Hematopoietic multipotent progenitor cell treated with erythropoietin and hydrocortisone succinate and interleukin-3 and kit ligand, for 4 days (in vitro differentiated cells): ENCODE measurements at regions not wholly inside any gene's neighbourhood (a gene's known extent, or its start where the extent isn't known, plus 50 kb on each side); places are given as distances from the start of the nearest gene placed in this dataset.
"Not testable (repeated sequence)": the region's sequence is repeated elsewhere in the genome, so short reads cannot be mapped to it uniquely, and the experiment has no call there.

ENCODE experiments used
- DNase-seq: peaks from one replicate; pipeline ENCODE4 v3.0.0-alpha.2; 2015

DNA sequence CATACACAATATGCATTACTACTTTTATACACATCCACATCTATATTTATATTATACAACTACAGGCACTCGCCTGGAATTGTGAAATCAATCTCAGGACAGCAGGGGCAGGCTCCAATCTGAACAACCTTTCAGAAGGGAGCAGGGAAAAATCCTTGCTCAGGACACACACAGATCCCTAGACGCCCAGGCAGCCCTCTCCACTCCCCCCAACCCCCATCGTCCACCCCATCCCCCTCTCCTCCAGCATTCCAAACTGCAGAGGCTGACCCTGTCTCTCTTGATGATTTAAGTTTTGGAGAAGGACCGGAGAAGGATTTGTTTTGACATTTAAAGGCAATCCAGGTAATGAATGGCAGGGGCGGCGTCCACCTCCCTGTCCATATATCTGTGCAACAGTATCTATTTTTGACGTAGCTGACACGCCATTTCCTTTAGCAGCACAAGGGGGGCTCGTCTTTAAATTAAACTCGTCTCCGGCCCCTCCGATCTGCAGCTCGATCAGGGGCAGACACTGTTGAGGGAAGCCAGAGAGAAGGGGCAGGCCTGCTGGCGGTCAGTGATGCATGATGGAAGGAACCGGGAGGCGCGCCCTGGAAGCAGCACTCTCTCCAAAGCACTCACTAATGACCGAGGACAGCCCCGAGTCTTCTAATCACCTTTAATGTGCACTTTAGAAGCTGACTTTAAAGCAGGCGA, 95.0 kb upstream of the TBX5 start:
- DNase-seq: no peak

GRCh38 chr12:114500131-114500530, 94.2 kb upstream of the TBX5 start:
- DNase-seq: no peak

DNA sequence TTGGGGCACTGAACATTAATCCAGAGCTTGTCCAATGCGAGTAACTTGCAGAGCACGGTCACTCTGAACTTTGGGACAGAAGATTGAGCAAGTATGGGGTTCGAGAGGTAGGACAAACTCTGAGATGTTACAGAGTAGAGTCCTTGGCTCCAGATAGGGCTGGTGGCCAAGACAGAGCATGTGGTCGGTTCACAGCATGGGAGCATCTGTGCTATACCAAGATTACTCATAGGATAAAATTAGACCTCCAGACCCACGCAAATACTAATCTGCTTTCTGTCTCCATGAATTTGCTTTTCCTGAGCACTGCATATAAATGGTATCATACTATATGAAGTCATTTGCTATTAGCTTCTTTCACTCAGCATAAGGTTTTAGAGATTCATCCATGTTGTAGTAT, 93.4 kb upstream of the TBX5 start:
- DNase-seq: no peak

DNA sequence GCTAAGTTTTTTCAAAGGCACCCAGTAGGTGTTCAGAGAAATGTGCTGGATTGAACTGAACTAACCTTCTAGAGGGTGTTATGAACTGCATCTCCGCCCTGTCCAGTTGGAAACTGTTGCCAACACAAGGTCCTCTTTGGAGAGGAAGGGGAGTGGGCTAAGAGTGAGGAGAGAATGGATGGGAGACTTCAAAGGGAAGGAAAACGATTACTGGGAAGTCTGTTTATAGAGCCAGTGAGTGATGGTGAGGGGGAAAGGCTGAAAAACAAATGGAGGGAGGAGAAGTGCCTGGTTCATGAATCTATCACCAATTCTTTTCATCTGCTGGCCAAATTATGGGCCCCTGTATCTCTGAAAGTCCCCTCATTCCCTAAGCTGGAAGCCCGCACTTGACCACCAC, 86.0 kb upstream of the TBX5 start:
- DNase-seq: no peak

- not testable (repeated sequence) for DNase-seq
These were observed 79.0 kb upstream of the TBX5 start for GRCh38 chr12:114484822-114485459.

- DNase-seq: no peak
These were observed 78.1 kb upstream of the TBX5 start for GRCh38 chr12:114483996-114484395.

- DNase-seq: no peak
These were observed 75.2 kb upstream of the TBX5 start for GRCh38 chr12:114481200-114481535.

DNA sequence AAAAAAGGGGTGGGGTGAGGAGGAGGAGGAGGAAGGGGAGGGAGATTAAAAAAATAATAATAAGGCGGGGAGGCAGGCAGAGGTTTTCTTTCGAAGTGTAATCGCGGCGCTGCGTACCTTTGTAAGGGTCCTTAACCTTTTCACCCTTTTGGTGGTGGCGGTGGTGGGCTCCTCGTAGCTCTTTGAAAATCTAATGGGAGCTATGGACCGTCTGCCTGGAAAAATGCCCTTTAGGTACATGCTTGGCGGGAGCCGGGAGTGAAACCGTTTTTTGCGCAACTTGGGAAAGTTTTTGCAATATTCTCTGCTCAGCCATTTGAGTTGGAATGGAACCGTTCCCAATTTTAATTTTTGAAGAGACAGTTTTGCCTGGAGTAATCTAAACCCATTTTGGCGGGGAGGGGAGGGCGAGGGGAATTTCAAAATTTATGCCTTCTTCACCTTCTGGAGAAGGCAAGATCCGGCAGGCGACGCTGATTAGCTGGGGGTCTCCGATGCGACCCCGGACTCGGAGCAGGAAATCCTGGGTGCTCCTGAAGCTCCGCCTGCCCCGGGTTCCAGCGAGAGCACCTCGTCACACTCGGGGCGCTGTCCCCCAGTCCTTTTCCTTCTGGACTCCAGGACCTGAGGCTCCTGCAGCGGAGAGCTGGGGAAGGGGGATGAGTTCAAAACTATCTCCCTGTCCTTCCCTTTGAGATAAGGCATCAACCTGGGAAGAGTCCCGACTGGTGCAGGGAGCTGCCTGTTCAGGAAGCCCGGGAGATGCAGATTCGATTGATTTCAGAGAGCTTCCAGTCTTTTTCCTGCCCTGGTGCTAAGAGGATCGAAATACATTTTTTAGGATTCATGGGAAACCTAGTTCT, 74.6 kb upstream of the TBX5 start:
- no peak for DNase-seq

- peak; percentile 4 for DNase-seq
These were observed 73.9 kb upstream of the TBX5 start for GRCh38 chr12:114479831-114480230.

GRCh38 chr12:114478865-114479264, 72.9 kb upstream of the TBX5 start:
- no peak for DNase-seq

DNA sequence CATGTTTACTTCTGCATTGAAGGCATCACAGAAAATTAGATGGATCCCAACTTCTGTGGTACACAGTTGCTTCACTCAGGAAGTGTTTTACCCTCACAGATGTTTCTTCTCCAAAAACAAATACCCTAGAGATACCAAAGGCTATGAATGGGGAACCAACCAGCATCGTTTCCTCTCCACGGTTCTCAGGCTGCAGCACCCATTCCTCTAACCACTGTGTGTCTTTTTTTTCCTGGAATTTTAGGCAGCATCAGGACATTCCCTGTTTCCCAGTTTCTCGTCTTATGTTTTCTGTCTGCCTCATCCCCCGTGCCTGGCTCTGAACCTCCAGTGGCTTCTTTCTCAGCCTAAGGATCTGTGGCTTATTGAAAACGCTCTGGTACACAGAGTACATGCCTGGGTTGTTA, 72.0 kb upstream of the TBX5 start:
- no peak for DNase-seq

DNA sequence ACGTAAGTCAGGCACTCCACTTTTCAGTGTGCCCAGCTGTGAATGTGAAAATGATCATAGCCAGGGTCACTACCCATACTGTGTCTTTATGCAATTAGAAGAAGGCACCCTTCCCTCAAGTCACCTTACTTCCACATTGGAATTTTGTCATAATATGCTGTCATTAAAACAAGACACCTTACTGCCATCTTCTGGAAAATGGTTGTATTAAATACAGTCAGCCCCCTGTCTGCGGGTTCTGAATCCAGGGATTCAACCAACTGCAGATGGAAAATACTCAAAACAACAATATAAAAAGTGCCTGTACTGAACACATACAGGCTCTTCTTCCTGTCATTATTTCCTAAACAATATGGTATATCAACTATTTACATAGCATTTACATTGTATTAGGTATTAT, 70.2 kb upstream of the TBX5 start:
- DNase-seq: peak; percentile 3

- DNase-seq: no peak
These were observed 67.8 kb upstream of the TBX5 start for GRCh38 chr12:114473717-114474116.

GRCh38 chr12:114473018-114473417, 67.1 kb upstream of the TBX5 start:
- DNase-seq: no peak

GRCh38 chr12:114457620-114458019, 51.7 kb upstream of the TBX5 start:
- DNase-seq: no peak
